IPS-18a (cell line): ENCODE measurements at regions not wholly inside any gene's neighbourhood (a gene's known extent, or its start where the extent isn't known, plus 50 kb on each side); places are given as distances from the start of the nearest gene placed in this dataset.
"Not testable (repeated sequence)": the region's sequence is repeated elsewhere in the genome, so short reads cannot be mapped to it uniquely, and the experiment has no call there.

ENCODE experiments used
- H3K27ac ChIP-seq: one replicate; pipeline ENCODE4 v1.5.1; 2013; ENCODE audit warnings: low read length
- H3K27me3 ChIP-seq: one replicate; pipeline ENCODE4 v1.6.1; 2013; ENCODE audit warnings: mild to moderate bottlenecking, low read length; ENCODE audit not compliant: control insufficient read depth, insufficient read depth
- H3K36me3 ChIP-seq: one replicate; pipeline ENCODE4 v1.6.1; 2013; ENCODE audit warnings: low read depth, low read length; ENCODE audit not compliant: control insufficient read depth
- H3K4me1 ChIP-seq: one replicate; pipeline ENCODE4 v1.6.1; 2013; ENCODE audit warnings: low read depth, low read length; ENCODE audit not compliant: control insufficient read depth
- H3K4me3 ChIP-seq: one replicate; pipeline ENCODE4 v1.5.1; 2013; ENCODE audit warnings: low read length
- H3K9ac ChIP-seq: one replicate; pipeline ENCODE4 v1.6.1; 2013; ENCODE audit warnings: mild to moderate bottlenecking, low read length, moderate library complexity
- H3K9me3 ChIP-seq: one replicate; pipeline ENCODE4 v1.6.1; 2013; ENCODE audit warnings: low read depth, low read length; ENCODE audit not compliant: control insufficient read depth

GRCh38 chr13:86253497-86253896, 454.3 kb upstream of the SLITRK6 start:
- H3K27me3 ChIP-seq, H3K36me3 ChIP-seq, H3K9ac ChIP-seq, H3K4me1 ChIP-seq, H3K27ac ChIP-seq, H3K4me3 ChIP-seq, H3K9me3 ChIP-seq: not testable (repeated sequence)

DNA sequence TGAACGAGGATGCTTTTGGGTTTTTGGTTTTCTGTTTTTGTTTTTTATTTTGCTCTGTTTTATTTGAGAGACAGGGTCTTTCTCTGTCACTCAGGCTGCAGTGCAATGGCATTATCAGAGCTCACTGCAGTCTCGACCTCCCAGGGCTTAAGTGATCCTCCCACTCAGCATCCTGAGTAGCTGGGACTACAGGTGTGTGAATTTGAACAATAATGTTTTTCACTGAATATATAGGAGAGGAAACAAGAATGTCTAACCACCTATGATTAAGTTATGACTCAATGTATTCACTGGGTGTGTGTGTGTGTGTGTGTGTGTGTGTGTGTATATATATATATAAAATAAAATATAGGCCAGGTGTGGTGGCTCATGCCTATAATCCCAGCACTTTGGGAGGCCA, 456.6 kb upstream of the SLITRK6 start:
- H3K4me1 ChIP-seq, H3K27ac ChIP-seq, H3K36me3 ChIP-seq, H3K4me3 ChIP-seq, H3K9ac ChIP-seq, H3K27me3 ChIP-seq, H3K9me3 ChIP-seq: not testable (repeated sequence)

GRCh38 chr13:86269511-86269910, 470.3 kb upstream of the SLITRK6 start:
- Histone ChIP-seq H3K36me3 (no peaks in the 10 kb centered on the region), H3K9me3 (no peaks in the 10 kb centered on the region), H3K4me3 (no peak overlapping the region)

GRCh38 chr13:86282442-86282841, 483.2 kb upstream of the SLITRK6 start:
- Histone ChIP-seq H3K9me3 (no peaks in the 10 kb centered on the region), H3K36me3 (no peaks in the 10 kb centered on the region), H3K9ac (no peak overlapping the region), H3K27me3 (no peaks in the 10 kb centered on the region), H3K4me1 (no peaks in the 10 kb centered on the region), H3K4me3 (no peak overlapping the region), H3K27ac (no peak overlapping the region)

More at GRCh38 chr13:86269511-86269910, 470.3 kb upstream of the SLITRK6 start:
- H3K9ac ChIP-seq, result no peak overlapping the region
- H3K4me1 ChIP-seq, result no peaks in the 10 kb centered on the region
- no peaks in the 10 kb centered on the region for H3K27me3 ChIP-seq
- H3K27ac ChIP-seq, result no peak overlapping the region

- Histone ChIP-seq H3K27me3 (no peaks in the 10 kb centered on the region), H3K4me1 (no peaks in the 10 kb centered on the region), H3K36me3 (no peaks in the 10 kb centered on the region), H3K4me3 (no peak overlapping the region), H3K9ac (no peak overlapping the region), H3K27ac (no peak overlapping the region), H3K9me3 (no peaks in the 10 kb centered on the region)
Observed at GRCh38 chr13:86283031-86283430, 483.8 kb upstream of the SLITRK6 start.

DNA sequence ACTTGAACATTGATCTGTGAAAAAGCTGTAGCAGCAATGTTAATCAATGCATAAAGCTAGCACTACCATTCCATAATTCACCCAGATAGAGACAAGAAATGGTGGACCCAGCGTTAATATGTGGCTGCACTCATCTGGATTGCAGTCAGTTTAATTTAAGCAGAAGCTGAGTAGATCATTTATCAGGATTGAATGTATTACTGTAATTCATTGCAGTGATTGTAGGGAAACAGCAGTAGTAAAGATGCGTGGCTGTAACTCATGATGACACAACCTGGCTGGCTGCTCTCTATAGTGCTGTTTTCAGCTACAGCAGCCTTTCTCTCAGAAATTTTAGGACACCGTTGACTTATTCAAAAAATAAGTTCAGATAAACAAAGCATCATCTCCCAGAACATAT, 499.5 kb upstream of the SLITRK6 start:
- Histone ChIP-seq H3K36me3 (no peaks in the 10 kb centered on the region), H3K4me3 (no peak overlapping the region), H3K9ac (no peak overlapping the region), H3K4me1 (no peaks in the 10 kb centered on the region), H3K27ac (no peak overlapping the region), H3K9me3 (no peaks in the 10 kb centered on the region), H3K27me3 (no peaks in the 10 kb centered on the region)

DNA sequence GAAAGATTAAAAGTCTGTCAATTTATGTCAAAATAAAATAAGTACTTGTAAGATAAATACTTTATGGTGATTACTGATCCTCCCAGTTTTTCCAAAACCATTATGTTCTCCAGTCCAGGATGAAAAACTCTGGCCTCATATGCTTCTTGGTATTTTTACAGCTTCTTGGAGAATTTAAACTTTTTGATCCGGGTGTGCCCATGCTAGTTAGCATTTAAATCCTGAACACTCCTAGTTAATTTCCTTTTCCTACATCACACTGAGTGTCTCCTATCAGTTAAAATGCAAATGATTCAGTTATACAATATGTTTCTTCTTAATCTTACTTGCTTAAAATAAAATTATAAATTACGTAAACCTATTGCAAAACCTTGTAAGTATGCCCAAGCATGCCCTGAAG, 499.9 kb upstream of the SLITRK6 start:
- Histone ChIP-seq H3K27me3 (no peaks in the 10 kb centered on the region), H3K9me3 (no peaks in the 10 kb centered on the region), H3K27ac (no peak overlapping the region)

DNA sequence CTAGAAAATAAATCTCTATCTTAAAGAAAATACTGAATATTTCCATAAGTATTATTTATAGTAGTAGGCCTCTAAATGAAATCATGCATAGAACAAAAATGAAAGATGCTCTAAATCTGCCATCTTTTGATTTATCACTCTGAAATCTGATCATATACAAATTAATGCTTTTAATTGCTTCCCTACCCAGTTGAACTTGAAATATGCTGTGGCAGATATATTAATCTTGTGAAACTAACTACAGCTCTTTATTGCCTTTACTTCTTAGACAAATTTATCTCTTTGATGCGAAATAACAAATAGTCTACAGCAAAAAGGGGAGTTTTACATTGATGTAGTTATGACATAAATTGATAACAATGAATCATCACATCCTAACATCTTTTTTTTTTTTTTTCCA, 510.7 kb upstream of the SLITRK6 start:
- H3K27ac ChIP-seq, result no peak overlapping the region
- H3K27me3 ChIP-seq, result no peaks in the 10 kb centered on the region
- no peaks in the 10 kb centered on the region for H3K9me3 ChIP-seq
- H3K4me3 ChIP-seq, result no peak overlapping the region
- no peak overlapping the region for H3K9ac ChIP-seq
- no peaks in the 10 kb centered on the region for H3K4me1 ChIP-seq
- H3K36me3 ChIP-seq, result no peaks in the 10 kb centered on the region

More for the DNA sequence above, 499.9 kb upstream of the SLITRK6 start:
- H3K4me1 ChIP-seq, result no peaks in the 10 kb centered on the region
- H3K4me3 ChIP-seq, result no peak overlapping the region
- no peaks in the 10 kb centered on the region for H3K36me3 ChIP-seq
- H3K9ac ChIP-seq, result no peak overlapping the region

DNA sequence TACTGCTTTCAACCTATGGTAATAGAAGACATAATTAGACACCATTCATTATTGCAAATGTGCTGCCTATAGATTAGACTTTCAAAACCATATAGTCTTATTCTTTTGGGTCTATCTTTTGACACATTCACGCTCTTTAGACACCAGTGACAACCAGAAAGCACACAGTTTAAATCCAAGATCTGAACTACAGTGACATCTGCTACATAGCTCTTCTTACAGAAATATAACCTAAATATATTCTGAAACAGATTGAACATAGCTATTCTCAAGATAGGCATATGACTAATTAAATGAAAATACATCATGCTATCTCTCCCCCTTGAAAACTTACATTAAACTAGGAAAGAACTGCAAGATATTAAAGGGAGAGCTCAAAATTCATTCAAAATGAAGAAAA, 514.2 kb upstream of the SLITRK6 start:
- H3K9ac ChIP-seq, result no peak overlapping the region
- H3K9me3 ChIP-seq, result no peaks in the 10 kb centered on the region
- no peaks in the 10 kb centered on the region for H3K4me1 ChIP-seq
- no peak overlapping the region for H3K27ac ChIP-seq
- no peaks in the 10 kb centered on the region for H3K36me3 ChIP-seq
- no peaks in the 10 kb centered on the region for H3K27me3 ChIP-seq
- no peak overlapping the region for H3K4me3 ChIP-seq

DNA sequence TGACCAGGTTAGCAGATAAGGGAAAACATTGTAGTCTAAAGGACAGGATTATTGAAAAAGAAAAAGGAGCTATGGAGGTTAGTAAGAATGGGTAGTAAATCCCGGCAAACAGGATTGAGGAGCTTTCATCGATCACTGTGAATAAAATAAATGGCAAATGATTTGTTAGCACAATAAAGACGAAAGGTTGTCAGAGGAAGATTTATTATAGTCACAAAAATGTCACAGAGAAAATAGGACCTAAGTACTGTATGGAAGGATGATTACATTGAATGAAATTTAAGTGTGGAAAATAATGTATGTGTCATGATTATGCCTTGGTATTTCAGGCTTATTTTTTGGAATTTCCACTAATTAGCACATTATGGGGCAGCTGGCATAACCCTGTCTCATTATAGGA, 519.2 kb upstream of the SLITRK6 start:
- Histone ChIP-seq H3K4me1 (no peaks in the 10 kb centered on the region), H3K9me3 (no peaks in the 10 kb centered on the region), H3K9ac (no peak overlapping the region), H3K36me3 (no peaks in the 10 kb centered on the region), H3K27me3 (no peaks in the 10 kb centered on the region), H3K27ac (no peak overlapping the region), H3K4me3 (no peak overlapping the region)

- H3K9me3 ChIP-seq, result no peaks in the 10 kb centered on the region
- no peak overlapping the region for H3K9ac ChIP-seq
- H3K27me3 ChIP-seq, result no peaks in the 10 kb centered on the region
- no peak overlapping the region for H3K4me3 ChIP-seq
- H3K27ac ChIP-seq, result no peak overlapping the region
- H3K36me3 ChIP-seq, result no peaks in the 10 kb centered on the region
- H3K4me1 ChIP-seq, result no peaks in the 10 kb centered on the region
Observed at GRCh38 chr13:86324191-86324590, 525.0 kb upstream of the SLITRK6 start.

DNA sequence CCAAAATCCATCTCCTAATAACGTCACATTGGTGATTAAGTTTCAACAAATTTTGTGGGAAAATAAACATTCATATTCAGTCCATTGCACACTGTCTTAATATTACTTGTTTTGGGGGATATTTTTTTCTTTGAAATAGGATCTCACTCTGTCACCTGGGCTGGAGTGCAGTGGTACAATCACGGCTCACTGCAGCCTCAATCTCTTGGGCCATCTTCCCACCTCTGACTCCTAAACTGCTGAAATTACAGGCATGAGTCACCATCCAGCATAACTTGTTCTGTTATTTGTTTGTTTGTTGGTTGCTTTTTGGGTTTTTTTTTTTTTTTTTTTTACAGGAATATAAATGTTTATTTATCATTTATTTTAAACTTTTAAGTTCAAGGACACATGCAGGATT, 556.1 kb upstream of the SLITRK6 start:
- Histone ChIP-seq H3K4me1 (no peaks in the 10 kb centered on the region), H3K36me3 (no peaks in the 10 kb centered on the region), H3K27me3 (no peaks in the 10 kb centered on the region), H3K27ac (no peak overlapping the region), H3K9ac (no peak overlapping the region), H3K4me3 (no peak overlapping the region), H3K9me3 (no peaks in the 10 kb centered on the region)
